ENCODE measurements at regions not wholly inside any gene's neighbourhood (a gene's known extent, or its start where the extent isn't known, plus 50 kb on each side); places are given as distances from the start of the nearest gene placed in this dataset.

- no peak for TF ChIP-seq CTCF (IDR thresholded peaks at IDR 0.05)
- no peak for TF ChIP-seq POLR2A (IDR thresholded peaks at IDR 0.05)
Measured at GRCh38 chr14:55512421-55512820, 67.6 kb upstream of the KTN1 start.

All from prostate gland (tissue), 2 donors.